Thyroid gland (tissue), 4 donors: ENCODE measurements at regions not wholly inside any gene's neighbourhood (a gene's known extent, or its start where the extent isn't known, plus 50 kb on each side); places are given as distances from the start of the nearest gene placed in this dataset.

Experiments
- CTCF ChIP-seq, 6 experiments: fragments of 200-600 bp in 3 of 6; fragments of 450-650 bp in 3 of 6; sonication (generic) in 3 of 6; IDR thresholded peaks; one replicate each; pipeline ENCODE4 v1.5.1; 2016 to 2019; ENCODE audit warnings: antibody characterized with exemption in 6 of 6, mild to moderate bottlenecking in 2 of 6, inconsistent platforms in 1 of 6, moderate library complexity in 1 of 6
- POLR2A ChIP-seq, 2 donors: fragments of 450-650 bp; IDR thresholded peaks; one replicate each; pipeline ENCODE4 v1.6.1; 2017; ENCODE audit warnings: antibody characterized with exemption in 2 of 2, mild to moderate bottlenecking in 2 of 2, moderate library complexity in 1 of 2

DNA sequence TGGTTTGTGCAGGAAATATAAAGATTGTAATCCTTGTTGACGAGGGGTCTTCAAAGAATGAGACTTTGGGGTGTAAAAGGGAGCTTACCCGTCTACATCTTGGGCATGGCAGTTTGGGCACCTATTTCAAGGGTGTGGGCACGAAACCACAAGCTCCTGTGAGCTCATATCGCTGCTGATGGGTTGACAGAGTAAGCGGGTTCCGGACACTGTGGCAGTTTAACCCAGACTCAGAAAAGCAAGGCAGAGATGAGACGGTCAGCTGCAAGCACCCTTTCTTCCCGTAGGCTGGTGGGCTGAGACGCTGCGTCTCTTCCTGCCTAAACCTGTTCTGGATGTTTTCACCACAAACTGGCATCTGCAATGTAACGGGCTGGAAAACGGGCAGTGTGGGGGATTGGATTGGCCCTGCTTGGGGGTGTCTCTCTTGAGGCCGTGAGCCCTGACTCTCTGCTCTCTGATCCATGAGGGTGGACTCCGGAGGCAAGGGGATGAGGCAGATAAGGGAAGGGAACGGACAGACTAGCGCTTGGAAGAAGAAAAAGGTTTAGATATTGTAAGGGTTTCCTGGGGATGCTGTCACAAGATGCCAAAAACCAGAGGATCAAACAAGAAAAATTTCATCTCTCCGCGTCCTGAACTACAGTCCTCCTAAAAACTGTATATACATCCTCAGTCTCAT is 237.5 kb downstream of the SHOX start:
- TF ChIP-seq CTCF (IDR thresholded peaks at IDR 0.05) (no peak), POLR2A (IDR thresholded peaks at IDR 0.05) (no peak)
